HG03460 (cell line): ENCODE measurements at regions not wholly inside any gene's neighbourhood (a gene's known extent, or its start where the extent isn't known, plus 50 kb on each side); places are given as distances from the start of the nearest gene placed in this dataset.

Experiments used
- ATAC-seq: cut with Tn5 transposase; IDR thresholded peaks from one replicate; pipeline ENCODE4 v1.9.1; 2021; ENCODE audit not compliant: unreplicated experiment

DNA sequence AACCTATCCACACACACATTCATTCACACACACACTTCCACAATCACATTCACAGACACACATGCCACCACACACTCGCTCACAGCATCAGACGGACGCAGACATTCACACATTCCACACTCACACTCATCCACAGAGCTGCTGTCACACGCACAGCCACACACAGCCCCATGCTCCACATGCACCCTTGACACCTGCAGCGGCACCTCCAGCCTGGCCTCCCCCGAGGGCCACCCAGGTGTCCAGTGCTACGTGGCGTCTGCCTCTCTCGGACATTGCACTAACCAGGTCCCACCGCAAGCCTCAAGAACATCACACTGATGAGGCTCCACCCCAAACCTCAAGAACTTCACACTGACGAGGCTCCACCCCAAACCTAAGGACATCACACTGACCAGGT lies 155.2 kb downstream of the RBFOX3 start:
- no peak for ATAC-seq

DNA sequence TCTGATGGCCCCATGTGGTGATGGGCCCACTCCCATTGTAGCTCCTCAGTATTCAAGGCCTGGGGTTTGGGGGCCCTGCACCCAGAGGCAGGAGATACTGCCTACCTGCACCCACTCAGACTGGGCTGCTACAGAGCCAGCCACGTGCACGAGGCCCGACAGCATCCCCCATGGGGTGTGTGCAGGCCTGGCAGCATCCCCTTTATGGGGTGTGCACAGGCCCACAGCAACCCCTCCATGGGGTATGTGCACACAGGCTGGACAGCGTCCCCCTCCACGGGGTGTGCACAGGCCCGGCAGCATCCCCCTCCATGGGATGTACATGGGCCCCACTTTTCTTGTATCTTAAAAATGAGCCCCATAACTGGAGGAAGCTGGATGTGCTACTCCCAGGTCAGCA lies 156.0 kb downstream of the RBFOX3 start:
- no peak for ATAC-seq

DNA sequence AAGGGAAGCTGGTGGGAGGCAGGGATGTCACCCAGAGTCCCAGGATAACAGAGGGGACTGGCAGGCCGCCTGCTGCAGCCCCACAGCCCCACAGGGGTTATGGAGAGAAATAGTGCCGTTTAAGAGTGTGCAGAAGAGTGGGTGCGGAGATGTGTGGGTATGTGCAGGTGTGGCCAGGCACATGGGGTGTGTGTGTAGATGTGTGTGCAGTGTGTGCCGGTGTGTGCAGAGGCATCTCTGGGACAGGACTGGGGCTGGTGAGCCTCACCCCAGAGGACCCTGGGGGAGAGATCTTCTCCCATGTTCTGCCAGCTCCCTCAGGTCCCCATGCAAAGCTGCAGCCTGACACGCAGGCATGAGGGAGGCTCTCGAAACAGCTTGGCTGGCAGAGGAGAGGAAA lies 157.4 kb downstream of the RBFOX3 start:
- no peak for ATAC-seq

DNA sequence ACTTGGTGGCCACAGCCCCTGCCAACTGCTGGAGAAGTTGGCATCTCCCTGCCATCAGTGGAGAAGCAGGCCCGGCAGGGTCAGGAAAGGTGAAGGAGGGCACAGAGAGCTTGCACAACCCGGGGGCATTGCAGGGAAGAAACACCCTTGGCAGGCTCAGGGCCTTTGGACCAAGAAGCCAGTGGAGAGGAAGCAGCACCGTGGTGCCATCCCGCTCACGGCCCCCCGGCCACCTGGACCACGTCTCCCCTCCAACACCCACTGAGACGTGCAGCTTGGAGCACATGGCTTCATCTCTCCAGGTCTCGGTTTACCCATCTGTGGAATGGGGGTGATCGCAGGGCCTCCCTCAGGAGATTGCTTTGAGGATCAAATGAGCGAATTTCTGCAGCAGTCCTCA lies 158.1 kb downstream of the RBFOX3 start:
- no peak for ATAC-seq

DNA sequence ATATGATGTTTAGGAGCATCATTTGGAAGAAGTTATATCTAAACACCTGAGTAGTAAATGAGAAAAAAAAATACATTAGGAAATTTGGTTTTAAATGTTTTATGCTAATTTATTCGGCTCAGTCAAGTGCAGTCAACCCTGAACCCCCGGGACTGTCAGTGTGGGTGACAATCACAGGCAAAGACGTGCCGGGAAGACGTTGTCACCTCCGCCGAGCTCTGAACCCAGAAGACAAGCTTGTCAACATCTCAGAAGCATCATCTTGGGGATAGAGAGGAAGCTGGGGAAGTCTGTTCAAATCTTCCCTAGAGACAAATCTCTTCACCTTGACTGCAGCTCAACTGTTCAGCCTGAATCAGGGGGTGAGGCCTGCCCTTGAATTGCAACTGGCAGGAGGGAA lies 159.7 kb downstream of the RBFOX3 start:
- ATAC-seq, result no peak

DNA sequence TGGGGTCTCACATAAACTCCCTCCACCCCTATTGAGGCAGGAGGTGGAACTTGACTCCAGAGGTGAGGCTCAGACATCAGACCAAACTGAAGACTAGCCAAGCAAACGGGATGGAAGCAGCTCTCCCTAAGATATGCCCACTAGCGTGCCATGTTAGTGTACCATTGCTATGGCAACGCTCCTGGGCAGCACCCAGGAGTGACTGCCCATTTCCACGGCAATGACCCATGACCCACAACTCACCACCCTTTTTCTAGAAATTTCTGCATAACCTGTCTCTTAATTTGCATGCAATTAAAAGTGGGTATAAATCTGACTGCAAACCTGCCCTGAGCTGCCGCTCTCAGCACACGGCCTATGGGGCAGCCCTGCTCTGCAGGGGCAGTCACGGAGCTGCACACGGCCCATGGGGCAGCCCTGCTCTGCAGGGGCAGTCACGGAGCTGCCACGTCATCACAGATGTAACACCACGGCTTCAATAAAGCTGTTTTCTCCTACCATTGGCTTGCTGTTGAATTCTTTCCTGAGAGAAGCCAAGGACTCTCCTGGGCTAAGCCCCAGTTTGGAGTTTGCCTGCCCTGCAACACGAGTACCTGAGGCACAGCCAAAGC lies 164.3 kb downstream of the RBFOX3 start:
- no peak for ATAC-seq

DNA sequence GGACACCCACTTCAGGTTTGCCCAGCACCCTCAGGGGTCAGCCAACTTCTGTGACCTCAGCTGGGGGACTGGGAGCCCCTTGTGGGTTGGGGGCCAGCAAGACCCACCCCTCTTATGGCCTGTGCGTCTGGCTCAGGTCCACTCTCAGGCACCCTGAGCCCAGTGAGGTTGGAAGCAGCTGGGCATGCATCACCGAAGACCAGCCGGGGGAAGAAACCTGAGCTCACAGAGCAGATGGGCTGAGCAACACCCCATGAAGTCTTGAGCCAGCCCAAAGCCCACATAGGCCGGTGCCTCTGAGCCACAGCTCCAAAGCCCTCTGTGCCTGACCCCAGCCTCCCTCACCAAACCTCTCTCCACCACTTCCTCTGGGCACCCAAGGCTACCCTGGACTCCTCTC lies 166.7 kb downstream of the RBFOX3 start:
- no peak for ATAC-seq

DNA sequence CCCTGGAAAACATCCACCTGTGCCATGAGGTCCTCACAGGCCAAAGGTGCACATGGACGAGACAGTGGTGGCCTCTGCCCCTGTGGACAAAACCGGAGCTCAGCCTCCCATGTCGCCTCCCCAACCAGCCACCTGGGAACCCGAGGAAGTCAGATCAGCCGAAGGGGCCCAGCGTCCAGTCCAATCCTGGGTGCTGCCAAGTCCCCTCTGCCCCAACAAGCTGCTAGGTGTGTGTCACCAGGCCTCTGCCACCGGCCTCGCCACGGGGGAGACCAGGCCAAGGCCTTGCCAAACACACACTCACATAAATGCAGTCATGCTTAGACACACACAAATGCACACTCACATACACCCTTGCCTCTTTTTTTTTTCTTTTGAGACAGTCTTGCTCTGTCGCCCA lies 167.8 kb downstream of the RBFOX3 start:
- ATAC-seq, result no peak

DNA sequence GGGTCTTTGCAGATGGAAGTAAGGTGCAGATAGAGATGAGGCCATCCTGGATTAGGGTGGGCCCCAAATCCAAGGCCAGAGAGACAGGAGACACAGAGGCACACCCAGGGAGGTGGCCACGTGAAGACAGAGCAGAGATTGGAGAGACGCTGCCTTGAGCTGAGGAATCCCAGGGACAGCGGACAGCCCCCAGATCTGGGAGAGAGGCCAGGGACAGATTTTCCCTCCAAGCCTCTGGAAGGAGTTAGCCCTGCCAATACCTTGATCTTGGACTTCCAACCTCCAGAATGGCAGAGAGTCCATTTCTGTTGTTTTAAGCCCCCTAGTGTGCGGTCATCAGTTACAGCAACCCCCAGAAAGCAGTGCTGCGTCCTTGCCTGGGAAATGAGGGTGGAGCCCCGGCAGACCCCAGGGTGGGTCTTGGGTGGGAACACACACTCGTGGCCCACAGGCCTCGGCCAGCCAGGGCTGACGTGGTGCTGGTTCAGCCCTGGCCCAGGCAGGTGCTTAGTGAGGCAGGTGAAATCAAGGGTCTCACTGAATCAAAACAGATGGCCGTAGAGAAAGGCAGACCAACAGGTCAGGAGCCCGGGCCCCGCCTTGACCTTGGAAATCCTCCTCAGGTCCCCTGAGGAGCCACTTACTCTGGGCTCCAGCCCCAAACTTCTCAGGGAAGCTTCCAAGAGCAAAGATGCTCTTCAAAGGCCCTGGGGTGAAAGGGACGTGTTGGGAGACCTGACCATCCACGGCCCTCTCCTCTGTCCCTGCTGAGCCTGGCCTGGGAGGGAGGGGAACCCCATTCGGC lies 169.3 kb downstream of the RBFOX3 start:
- ATAC-seq, result no peak

DNA sequence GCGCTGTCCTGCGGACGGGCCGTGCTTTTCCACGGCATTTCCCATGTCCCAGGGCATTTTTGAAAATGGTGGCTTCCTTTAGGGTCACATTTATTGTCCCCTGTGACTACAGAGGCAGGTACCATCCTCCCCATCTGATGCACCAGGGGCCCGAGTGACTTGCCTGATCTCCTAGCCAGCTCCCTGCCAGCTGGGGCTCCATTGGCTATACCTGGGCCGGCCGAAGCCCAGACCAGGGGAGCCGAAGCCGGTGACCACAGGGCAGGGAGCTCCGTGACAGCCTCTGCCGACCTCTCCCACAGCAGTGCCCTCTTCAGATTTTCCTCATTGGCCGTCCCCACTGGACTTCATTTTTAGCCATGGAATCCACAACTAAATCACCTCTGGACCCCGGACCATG lies 170.6 kb downstream of the RBFOX3 start:
- no peak for ATAC-seq

DNA sequence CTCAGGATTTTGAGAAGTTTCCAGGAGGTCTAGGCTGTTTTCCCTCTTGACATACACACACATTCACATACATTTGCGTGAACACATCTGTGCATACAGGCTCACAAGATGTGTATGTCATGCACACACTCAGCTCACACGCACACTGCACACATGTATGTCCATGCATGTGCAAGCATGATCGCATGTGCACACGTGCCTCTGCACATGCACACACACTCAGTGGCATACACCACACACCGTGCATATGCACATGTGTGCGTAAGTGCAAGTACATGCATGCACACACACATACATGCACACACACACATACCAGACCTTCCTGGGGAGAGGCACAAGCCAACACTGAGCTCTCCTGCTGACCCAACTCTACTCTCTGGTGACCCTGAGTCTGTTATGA lies 171.4 kb downstream of the RBFOX3 start:
- ATAC-seq, result no peak

DNA sequence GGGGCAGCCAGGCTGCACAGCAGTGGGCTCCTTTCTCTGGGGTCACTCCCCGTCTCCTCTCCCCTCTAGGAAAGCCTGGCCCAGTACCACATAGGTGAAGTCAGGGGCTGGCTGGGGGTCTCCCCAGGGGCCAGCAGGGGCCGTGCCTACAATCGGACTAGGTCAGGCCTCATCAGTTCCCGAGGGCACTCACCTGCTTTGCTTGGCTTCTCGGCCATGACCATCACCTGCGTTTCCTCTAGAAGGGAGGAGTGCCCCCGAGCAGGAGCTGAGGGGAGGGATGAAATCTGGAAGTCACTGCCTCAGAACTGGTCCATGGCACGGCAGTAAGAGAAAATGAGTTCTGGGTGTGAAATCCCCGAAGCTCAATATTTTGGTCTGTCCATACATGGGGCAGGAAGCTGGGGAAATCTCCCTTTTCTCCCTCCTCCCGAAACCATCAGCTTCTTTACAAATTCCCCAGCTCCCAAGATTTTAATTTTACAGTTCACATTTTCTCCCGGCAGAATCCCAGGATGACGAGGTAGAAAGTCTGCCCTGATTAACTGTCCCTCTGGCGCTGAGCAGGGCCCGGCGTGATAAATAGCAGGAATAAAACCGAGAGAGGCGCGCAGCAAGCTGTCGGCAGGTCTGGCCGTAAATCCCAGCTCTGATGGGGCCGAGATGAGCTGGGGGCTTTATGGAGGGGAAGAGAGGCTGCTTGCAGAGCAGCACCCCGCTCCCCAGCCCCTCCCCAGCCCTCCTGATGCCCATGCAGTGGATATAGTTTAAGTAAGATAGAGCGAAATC lies 172.1 kb downstream of the RBFOX3 start:
- ATAC-seq, result no peak

DNA sequence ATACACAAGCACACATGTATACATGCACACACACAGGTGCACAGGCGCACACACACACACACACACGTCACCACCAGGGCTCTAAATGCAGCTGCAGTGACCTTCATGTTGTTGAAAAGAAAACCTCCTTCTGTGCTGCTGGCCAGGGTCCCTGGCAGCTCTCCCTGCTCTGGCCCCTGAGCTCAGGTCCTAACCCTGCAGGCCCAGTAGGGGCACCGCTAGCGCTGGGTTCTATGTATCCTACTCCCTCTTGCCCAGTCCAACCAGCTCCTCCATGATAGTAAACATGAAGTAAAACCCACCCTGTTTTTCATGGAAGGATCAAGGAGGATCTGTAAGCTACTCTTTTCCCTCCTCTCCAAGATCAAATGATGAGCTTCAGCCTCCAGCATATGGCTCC lies 172.8 kb downstream of the RBFOX3 start:
- no peak for ATAC-seq

DNA sequence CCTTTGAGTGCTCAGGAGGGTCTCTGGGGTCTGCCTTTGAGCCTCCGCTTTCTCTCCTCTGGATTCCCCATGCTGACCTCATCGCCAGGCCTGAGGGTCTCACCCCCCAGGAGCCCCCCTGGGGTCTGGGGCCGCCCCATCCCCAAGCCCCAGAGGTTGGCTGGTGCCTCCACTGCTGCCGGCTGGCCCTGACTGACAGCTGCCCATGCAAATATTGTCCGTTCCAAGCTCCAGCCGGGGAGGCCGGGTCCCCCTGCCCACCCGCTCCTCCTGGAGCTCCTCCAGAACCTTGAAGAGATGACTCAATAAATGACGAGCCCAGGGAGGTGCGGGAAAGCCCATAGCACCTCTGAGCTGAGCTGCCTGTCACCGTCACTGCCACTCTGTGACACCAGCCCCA lies 173.8 kb downstream of the RBFOX3 start:
- no peak for ATAC-seq

DNA sequence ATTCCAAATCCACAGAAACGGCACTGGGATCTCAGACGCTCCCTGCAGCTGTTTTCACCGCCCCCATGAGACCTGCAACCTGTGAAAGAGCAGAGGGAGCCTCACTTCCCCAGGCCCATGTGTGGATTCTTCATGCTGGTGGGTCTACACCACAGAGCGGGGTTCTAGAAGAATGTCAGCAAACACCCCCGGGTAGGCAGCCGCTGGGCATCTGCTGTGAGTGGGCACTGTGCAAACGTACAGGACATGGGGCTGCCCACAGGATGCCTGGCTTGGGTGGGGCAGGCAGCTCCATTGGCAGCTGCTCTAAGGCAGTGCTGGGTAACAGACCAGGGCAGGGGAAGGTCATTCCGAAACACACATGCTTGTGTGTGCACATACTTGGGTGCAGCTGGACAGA lies 174.9 kb downstream of the RBFOX3 start:
- ATAC-seq, result no peak

DNA sequence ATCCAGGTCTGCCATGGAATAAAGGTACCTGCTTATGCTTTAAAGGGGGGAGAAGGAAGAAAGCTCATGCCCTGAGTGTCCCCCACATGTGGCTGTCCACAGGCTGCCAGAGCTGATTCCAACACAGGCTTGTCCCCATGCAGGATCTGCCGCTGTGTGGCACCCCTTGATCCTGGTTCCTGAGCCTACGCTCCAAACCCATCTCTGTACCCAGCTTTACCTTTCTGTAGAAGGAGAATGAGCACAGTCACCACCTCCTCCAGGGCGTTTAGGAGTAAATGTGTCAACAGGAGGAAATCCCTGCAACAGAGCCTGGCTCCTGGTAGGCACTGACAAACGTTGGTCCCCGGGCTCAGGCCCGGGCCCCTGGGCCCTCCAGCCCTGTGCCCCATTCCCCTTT lies 175.6 kb downstream of the RBFOX3 start:
- no peak for ATAC-seq

DNA sequence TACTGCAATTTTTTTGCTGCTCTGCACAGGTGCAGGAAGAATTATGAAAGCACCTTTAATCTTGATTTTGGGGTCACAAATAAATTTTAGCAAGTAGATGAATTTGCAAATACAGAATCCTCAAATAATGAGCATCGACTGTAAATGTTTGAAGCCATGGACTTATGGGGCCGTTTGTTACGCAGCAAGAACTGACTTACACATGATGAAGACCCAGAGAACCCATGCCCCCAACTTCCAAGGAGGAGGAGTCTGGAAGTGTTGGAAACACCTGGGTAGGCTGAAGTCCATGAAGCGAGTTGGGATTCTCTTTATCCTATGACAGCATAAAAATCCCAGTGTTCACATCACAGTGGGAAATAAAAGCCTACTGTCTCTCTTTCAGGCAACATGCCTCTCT lies 176.6 kb downstream of the RBFOX3 start:
- ATAC-seq, result no peak

DNA sequence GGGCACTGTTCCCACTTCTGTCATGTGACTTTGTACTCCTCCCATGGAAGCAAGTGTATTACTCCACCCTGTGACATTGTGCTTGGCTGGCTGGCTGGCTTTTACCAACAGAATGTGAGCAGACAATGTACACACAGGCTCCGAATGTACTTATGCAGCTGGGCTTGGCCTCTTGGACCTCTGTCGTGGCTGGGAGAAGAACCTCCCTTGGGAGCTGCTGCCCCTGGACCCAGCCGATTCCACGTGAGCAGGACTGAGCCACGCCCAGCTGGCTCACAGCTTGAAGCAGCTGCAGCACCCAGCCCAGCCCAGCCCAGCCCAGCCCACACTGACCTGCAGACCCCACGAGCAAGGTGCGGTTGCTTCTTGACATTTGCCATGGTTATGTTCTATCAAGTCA lies 177.5 kb downstream of the RBFOX3 start:
- ATAC-seq, result no peak

DNA sequence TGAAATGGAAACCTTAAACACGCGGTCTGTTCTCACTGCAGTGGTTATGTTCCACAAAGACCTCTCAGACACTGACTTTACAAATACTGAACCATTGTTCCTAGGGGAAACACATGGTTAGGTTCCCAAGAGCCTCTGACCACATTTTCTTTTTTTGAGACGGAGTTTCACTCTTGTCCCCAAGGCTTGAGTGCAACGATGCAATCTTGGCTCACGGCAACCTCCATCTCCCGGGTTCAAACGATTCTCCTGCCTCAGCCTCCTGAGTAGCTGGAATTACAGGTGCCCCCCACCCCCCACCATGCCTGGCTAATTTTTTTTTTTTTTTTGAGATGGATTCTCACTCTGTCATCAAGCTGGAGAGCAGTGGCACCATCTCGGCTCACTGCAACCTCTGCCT lies 179.7 kb downstream of the RBFOX3 start:
- no peak for ATAC-seq

DNA sequence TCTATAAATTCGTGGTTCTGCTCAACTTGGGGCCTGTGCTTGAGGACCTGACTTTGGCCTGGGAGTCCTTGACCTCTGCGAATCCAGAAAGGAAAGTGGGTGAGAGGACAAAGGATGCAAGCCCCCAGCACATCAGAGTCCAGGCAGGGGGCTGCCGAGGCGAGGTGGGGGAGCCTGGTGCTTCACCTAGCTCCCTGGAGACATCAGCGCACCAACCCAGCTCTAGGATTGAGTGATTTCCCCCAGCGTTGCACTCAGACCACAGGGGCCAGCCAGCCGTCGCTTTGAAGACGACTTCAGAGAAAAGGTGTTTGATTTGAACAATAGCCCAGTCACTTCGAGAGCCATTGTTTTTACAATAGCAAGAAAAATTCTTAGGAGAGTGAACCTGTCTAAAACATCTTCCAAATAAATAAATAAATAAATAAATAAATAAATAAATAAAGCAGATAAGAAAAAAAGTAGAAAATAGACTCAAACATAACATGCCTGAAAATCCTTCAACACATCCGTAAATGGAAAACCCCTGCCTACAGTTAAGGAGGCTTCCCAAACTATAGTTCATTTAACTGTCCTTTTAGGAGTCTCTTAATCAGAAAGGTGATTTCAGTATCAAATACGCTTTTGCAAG lies 180.9 kb downstream of the RBFOX3 start:
- ATAC-seq, result no peak

DNA sequence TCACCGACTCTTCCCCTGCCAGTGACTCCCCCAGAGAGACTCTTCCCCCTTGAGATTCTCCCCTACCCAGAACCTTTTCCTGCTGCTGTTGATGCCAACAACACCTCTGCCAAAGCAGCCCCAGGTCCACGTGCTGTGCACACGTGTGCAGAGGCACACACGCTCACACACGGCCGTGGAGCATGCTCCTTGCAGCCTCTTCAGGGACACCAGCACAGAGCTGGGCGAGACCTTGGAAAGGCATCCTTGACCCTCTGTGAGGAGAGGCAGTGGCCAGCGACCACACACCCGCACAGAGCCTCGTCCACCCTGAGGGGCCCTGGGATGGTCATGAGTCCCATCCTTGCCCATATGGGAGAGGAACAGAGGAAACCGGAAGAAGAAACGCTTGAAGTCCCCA lies 181.9 kb downstream of the RBFOX3 start:
- no peak for ATAC-seq
